Prostate gland (tissue), 2 donors: ENCODE measurements at regions not wholly inside any gene's neighbourhood (a gene's known extent, or its start where the extent isn't known, plus 50 kb on each side); places are given as distances from the start of the nearest gene placed in this dataset.

Experiments used
- DNase-seq: peaks from one replicate; pipeline ENCODE4 v3.0.0-alpha.2; 2019; ENCODE audit warnings: low spot score
- H3K27ac ChIP-seq, 2 donors: fragments of 200-600 bp; sonication (generic); 2 replicates each; pipeline ENCODE4 v1.5.1; 2017 to 2019
- H3K27me3 ChIP-seq: fragments of 200-600 bp; sonication (generic); replicated peaks from 2 replicates; pipeline ENCODE4 v1.5.1; 2019; ENCODE audit not compliant: insufficient read depth
- H3K36me3 ChIP-seq, 2 donors: fragments of 200-600 bp; sonication (generic); 1 replicate in 1 of 2; 2 replicates in 1 of 2; pipeline versions ENCODE4 v1.5.1 to v1.8.1; 2017 to 2019
- H3K4me1 ChIP-seq: fragments of 200-600 bp; sonication (generic); replicated peaks from 2 replicates; pipeline ENCODE4 v1.5.1; 2019
- H3K4me3 ChIP-seq, 2 donors: fragments of 200-600 bp; sonication (generic); 2 replicates each; pipeline ENCODE4 v1.5.1; 2017 to 2019
- H3K9me3 ChIP-seq: fragments of 200-600 bp; sonication (generic); 2 replicates; pipeline ENCODE4 v1.5.1; 2017
- POLR2A ChIP-seq: fragments of 450-650 bp; IDR thresholded peaks from one replicate; pipeline ENCODE4 v1.6.1; 2016; ENCODE audit warnings: antibody characterized with exemption, mild to moderate bottlenecking
- POLR2AphosphoS5 ChIP-seq: sonication (generic); formaldehyde crosslinking; IDR thresholded peaks from one replicate; pipeline ENCODE4 v1.6.1; 2017; ENCODE audit warnings: antibody characterized with exemption
- WGBS: methylation state at CpG from one replicate; pipeline ENCODE4 v1.1.5; 2018; 5-methylcytosine and 5-hydroxymethylcytosine counted together
- intact Hi-C: fragments of 100-400 bp; cut with DNase I; formaldehyde crosslinking; loops from one replicate; pipeline ENCODE4 v1.14.2; 2022
- TF ChIP-seq, protein P1 (sequence below), 4 experiments: fragments of 200-600 bp in 2 of 4; fragments of 450-650 bp in 2 of 4; sonication (generic) in 2 of 4; IDR thresholded peaks; 1 replicate in 3 of 4; 2 replicates in 1 of 4; pipeline ENCODE4 v1.5.1; 2016 to 2019; ENCODE audit warnings: antibody characterized with exemption in 4 of 4, mild to moderate bottlenecking in 2 of 4, moderate library complexity in 2 of 4

DNA sequence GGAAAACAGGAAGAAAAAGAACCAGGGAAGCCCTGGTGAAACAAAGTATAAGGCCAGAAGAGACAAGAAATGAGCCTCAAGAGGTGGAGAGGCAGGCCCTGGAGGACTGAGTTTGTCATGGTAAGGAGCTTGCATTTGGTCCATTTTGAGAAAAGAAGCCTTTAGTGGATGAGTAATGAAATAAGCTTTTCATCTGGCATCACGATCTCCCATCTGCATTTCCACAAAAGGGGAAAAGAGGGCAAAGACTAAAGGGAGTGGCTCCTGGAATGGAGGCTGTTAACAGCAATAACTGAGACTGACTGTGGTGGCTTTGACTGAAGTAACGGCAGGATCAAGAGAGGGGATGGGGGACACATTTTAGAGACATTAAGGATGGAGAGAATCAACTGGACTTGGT, 148.8 kb upstream of the NBEA start:
- Histone ChIP-seq H3K4me3 (no peak overlapping the region), H3K36me3 (no peaks in the 10 kb centered on the region), H3K4me1 (no peaks in the 10 kb centered on the region), H3K27me3 (no peaks in the 10 kb centered on the region), H3K9me3 (no peaks in the 10 kb centered on the region), H3K27ac (no peak overlapping the region)
- intact Hi-C loops, result no loop called here
- TF ChIP-seq POLR2A, result no peak
- WGBS, result 81% methylated on average over 2 of the region's 2 CpGs
- no peak for DNase-seq

DNA sequence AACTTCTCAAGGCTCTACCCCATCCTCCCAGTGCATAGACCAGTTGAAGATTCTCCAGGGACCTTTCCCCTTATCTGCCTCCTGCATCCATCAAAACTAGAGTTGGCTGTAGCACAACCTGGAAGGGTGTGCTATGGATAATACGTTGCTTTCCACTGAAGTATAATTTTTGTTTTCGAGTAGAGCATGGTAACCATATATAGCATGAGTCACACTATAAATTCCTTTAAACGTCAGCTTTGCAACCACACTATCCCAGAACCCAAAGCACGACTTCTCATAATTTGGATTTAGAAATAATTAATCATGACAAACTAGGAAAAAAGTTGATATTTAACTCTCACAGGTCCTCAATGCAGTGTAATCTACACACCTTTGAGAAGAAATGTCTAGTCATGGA, 138.3 kb upstream of the NBEA start:
- no peak for DNase-seq
- intact Hi-C loops, result no loop called here
- Histone ChIP-seq H3K27me3 (no peaks in the 10 kb centered on the region), H3K36me3 (no peaks in the 10 kb centered on the region), H3K27ac (no peak overlapping the region), H3K4me3 (no peak overlapping the region), H3K4me1 (no peaks in the 10 kb centered on the region), H3K9me3 (no peaks in the 10 kb centered on the region)
- TF ChIP-seq POLR2AphosphoS5 (no peak), POLR2A (no peak)
- TF ChIP-seq, protein P1, sequence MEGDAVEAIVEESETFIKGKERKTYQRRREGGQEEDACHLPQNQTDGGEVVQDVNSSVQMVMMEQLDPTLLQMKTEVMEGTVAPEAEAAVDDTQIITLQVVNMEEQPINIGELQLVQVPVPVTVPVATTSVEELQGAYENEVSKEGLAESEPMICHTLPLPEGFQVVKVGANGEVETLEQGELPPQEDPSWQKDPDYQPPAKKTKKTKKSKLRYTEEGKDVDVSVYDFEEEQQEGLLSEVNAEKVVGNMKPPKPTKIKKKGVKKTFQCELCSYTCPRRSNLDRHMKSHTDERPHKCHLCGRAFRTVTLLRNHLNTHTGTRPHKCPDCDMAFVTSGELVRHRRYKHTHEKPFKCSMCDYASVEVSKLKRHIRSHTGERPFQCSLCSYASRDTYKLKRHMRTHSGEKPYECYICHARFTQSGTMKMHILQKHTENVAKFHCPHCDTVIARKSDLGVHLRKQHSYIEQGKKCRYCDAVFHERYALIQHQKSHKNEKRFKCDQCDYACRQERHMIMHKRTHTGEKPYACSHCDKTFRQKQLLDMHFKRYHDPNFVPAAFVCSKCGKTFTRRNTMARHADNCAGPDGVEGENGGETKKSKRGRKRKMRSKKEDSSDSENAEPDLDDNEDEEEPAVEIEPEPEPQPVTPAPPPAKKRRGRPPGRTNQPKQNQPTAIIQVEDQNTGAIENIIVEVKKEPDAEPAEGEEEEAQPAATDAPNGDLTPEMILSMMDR (IDR thresholded peaks at IDR 0.05), result no peak
- 72% methylated on average over 4 of the region's 4 CpGs for WGBS

DNA sequence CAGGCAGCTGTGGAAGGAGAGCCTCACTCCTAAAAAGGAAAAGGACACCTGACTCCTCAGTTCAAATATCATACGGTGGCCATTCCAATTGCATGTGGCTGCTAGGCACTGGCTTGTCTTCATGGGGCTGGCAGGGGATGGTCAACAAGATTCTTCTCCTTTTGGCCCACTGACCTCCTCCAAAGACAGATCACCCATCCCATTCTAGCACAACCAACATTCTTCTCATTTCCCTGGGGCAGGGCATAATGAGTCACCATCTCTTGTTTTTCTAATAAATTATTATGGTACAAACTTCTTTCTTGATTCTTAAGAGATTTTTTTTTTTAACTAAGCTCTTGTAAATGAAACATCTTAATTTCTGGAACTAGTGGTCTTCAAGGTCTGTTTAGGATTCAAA, 136.7 kb upstream of the NBEA start:
- no peak overlapping the region for H3K4me3 ChIP-seq
- TF ChIP-seq, protein P1 (IDR thresholded peaks at IDR 0.05), result no peak
- TF ChIP-seq POLR2A (no peak), POLR2AphosphoS5 (no peak)
- no peaks in the 10 kb centered on the region for H3K36me3 ChIP-seq
- no peaks in the 10 kb centered on the region for H3K27me3 ChIP-seq
- DNase-seq, result no peak
- H3K9me3 ChIP-seq, result no peaks in the 10 kb centered on the region
- no peak overlapping the region for H3K27ac ChIP-seq
- intact Hi-C loops, result no loop called here
- no peaks in the 10 kb centered on the region for H3K4me1 ChIP-seq
- 100% methylated on average over 1 of the region's 1 CpG for WGBS

DNA sequence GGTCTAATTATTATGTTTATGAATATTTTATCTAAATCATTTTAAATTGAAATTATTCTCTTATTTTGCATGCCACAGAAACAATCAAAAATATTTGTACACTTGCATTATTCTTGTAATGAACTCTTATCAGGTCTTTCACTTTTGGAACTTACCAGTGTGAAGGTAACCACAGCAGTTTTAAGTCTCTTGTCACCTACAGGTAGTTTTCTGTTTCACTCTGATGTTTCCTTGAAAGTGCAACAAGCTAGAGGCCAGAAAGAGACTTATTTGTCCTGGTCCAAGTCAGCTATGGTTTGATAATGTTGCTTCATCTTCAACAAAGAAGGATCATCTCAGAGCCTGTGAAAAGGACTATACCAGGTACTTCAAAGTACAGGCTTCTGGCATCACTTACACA, 133.4 kb upstream of the NBEA start:
- no peak overlapping the region for H3K27ac ChIP-seq
- no peak for TF ChIP-seq POLR2A
- no peak for TF ChIP-seq POLR2AphosphoS5
- TF ChIP-seq, protein P1 (IDR thresholded peaks at IDR 0.05), result no peak
- no peak overlapping the region for H3K4me3 ChIP-seq
- no peaks in the 10 kb centered on the region for H3K36me3 ChIP-seq
- H3K27me3 ChIP-seq, result no peaks in the 10 kb centered on the region
- intact Hi-C loops, result no loop called here
- H3K9me3 ChIP-seq, result no peaks in the 10 kb centered on the region
- no peaks in the 10 kb centered on the region for H3K4me1 ChIP-seq
- DNase-seq, result no peak

DNA sequence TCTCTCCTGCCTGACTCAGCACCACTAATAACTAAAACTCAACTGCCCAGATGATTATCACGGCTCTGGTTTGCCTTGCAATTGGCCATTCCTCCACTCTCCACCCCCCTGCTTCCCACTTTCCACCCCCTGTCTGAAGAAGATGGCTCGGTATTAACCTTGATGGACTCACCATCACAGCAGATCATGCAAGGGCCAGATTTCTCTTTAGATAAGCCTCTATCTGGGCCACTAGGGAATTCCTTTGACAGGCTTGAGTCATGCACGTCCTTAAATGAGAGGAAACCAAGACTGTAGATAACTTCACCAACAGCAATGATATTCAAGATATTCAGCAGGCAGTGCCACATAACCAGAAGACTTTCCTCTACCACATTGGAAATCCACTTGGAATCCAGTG, 131.1 kb upstream of the NBEA start:
- intact Hi-C loops, result no loop called here
- DNase-seq, result no peak
- 63% methylated on average over 3 of the region's 3 CpGs for WGBS
- no peak overlapping the region for H3K27ac ChIP-seq
- H3K4me1 ChIP-seq, result no peaks in the 10 kb centered on the region
- TF ChIP-seq POLR2AphosphoS5 (no peak), POLR2A (no peak)
- TF ChIP-seq, protein P1 (IDR thresholded peaks at IDR 0.05), result no peak
- H3K27me3 ChIP-seq, result no peaks in the 10 kb centered on the region
- no peak overlapping the region for H3K4me3 ChIP-seq
- H3K36me3 ChIP-seq, result no peaks in the 10 kb centered on the region
- no peaks in the 10 kb centered on the region for H3K9me3 ChIP-seq
